Duodenal mucosa (tissue), 2 donors: ENCODE measurements at regions not wholly inside any gene's neighbourhood (a gene's known extent, or its start where the extent isn't known, plus 50 kb on each side); places are given as distances from the start of the nearest gene placed in this dataset.
"Not testable (repeated sequence)": the region's sequence is repeated elsewhere in the genome, so short reads cannot be mapped to it uniquely, and the experiment has no call there.

Experiments
- H3K27ac ChIP-seq: one replicate; pipeline ENCODE4 v1.7.0; 2013; ENCODE audit warnings: low read depth, low read length
- H3K27me3 ChIP-seq, 2 donors: one replicate each; pipeline ENCODE4 v1.7.0; 2013; ENCODE audit warnings: low read length in 2 of 2, control low read depth in 1 of 2; ENCODE audit not compliant: insufficient read depth in 2 of 2, control insufficient read depth in 1 of 2
- H3K36me3 ChIP-seq, 2 donors: one replicate each; pipeline ENCODE4 v1.7.0; 2013; ENCODE audit warnings: low read length in 2 of 2, control low read depth in 1 of 2; ENCODE audit not compliant: insufficient read depth in 2 of 2, control insufficient read depth in 1 of 2
- H3K4me1 ChIP-seq, 2 donors: one replicate each; pipeline ENCODE4 v1.7.0; 2013; ENCODE audit warnings: low read length in 2 of 2, control low read depth in 1 of 2; ENCODE audit not compliant: insufficient read depth in 2 of 2, control insufficient read depth in 1 of 2
- H3K4me3 ChIP-seq, 2 donors: one replicate each; pipeline ENCODE4 v1.7.0; 2013; ENCODE audit warnings: low read length in 2 of 2, low read depth in 1 of 2
- H3K9ac ChIP-seq, 2 donors: one replicate each; pipeline ENCODE4 v1.7.0; 2013; ENCODE audit warnings: low read length in 2 of 2, low read depth in 1 of 2
- H3K9me3 ChIP-seq, 2 donors: one replicate each; pipeline ENCODE4 v1.7.0; 2013; ENCODE audit warnings: low read length in 2 of 2, control low read depth in 1 of 2; ENCODE audit not compliant: control insufficient read depth in 1 of 2

DNA sequence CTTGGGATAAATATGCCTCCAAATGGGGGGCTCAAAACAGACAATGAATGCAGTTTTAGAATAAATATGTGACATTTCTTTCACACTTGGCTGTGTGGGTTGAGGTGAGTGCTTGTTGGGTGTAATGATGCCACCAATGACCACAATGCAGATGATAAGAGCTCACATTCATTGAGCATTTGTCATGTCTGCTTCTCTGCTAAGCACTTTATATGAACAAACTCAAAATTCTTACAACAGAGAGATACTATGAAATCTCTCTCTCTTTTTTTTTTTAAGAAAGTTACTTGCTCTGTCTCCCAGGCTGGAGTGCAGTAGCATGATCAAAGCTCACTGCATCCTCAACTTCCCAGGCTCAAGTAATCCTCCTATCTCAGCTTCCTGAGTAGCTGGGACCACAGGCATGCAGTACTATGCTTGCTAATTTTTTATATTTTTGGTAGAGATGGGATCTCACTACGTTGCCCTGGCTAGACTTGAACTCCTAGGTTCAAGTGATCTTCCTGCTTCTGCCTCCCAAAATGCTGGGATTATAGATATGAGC, 185.4 kb downstream of the JCAD start:
- no peak overlapping the region for H3K27ac ChIP-seq
- no peak overlapping the region for H3K4me3 ChIP-seq

DNA sequence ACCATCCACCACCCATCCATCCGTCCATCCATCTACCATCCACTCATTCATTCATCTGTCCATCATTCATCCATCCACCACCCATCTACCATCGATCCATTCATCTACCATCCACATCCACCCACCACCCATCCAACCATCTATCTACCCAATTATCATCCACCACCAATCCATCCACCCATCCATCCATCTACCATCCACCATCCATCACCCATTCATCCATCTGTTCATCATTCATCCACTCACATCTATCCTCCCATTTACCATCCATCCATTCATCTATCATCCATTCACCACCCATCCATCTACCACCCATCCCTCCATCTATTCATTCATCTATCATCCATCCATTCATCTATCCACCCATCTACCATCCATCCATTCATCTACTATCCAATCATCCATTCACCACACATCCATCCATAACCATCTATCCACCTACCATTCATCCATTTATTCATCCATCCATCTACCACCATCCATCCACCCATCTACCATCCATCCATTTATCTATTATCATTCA, 188.8 kb downstream of the JCAD start:
- H3K4me1 ChIP-seq: peaks cover 4 to 8% of the 10 kb centered on the region in 2 donors
- H3K4me3 ChIP-seq: no peak overlapping the region
- no peak overlapping the region for H3K9ac ChIP-seq
- no peak overlapping the region for H3K27ac ChIP-seq
- H3K36me3 ChIP-seq: no peaks in the 10 kb centered on the region
- H3K27me3 ChIP-seq: no peaks in the 10 kb centered on the region
- H3K9me3 ChIP-seq: no peaks in the 10 kb centered on the region

More for the DNA sequence above, 185.4 kb downstream of the JCAD start:
- Histone ChIP-seq H3K27me3 (no peaks in the 10 kb centered on the region), H3K9me3 (no peaks in the 10 kb centered on the region), H3K4me1 (no peaks in the 10 kb centered on the region), H3K36me3 (no peaks in the 10 kb centered on the region), H3K9ac (no peak overlapping the region)

DNA sequence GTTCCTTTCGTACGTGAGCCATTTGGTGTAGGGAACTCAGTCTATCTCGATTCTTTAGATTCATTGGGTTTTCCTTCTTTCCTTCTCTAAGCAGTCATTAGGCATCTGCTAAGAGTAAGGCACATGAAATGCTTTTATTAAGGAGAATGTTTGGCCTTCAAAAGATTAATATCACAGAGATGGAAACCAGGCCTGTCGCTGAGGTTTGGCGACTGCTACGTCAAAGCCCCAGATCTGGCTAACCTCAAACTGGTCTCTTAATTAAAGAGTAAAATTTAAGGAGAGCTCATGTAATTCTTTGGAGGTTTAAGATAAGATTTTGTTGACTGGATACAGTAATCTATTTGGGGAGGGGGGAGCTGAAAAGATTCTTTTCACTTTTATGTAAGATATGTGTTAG, 189.8 kb downstream of the JCAD start:
- Histone ChIP-seq H3K27me3 (no peaks in the 10 kb centered on the region), H3K9ac (no peak overlapping the region), H3K27ac (no peak overlapping the region), H3K9me3 (no peaks in the 10 kb centered on the region), H3K4me3 (no peak overlapping the region), H3K4me1 (peaks cover 4 to 9% of the 10 kb centered on the region in 2 donors), H3K36me3 (no peaks in the 10 kb centered on the region)

DNA sequence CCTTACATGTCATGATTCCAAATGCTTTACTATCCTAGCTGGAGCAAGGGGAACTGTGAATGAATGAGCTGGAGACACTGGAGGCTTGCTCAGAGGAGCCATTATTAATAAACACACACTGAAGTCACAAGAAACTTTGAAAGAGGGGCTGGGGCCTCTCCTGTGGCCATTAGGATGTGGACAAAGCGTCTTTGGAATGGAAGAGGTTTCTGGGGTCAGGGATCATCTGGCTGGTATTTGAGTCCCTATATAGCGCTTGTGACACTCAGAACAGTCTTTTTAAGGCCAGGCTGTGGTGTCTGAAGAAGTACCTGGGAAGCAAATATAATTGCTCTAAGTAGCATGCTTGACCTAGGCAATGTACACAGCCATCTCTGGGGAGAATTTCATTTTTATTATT, 193.0 kb downstream of the JCAD start:
- no peak overlapping the region for H3K9ac ChIP-seq
- no peaks in the 10 kb centered on the region for H3K9me3 ChIP-seq
- no peak overlapping the region for H3K4me3 ChIP-seq
- H3K4me1 ChIP-seq: peaks cover 9 to 19% of the 10 kb centered on the region in 2 donors
- no peak overlapping the region for H3K27ac ChIP-seq
- H3K36me3 ChIP-seq: no peaks in the 10 kb centered on the region
- no peaks in the 10 kb centered on the region for H3K27me3 ChIP-seq

DNA sequence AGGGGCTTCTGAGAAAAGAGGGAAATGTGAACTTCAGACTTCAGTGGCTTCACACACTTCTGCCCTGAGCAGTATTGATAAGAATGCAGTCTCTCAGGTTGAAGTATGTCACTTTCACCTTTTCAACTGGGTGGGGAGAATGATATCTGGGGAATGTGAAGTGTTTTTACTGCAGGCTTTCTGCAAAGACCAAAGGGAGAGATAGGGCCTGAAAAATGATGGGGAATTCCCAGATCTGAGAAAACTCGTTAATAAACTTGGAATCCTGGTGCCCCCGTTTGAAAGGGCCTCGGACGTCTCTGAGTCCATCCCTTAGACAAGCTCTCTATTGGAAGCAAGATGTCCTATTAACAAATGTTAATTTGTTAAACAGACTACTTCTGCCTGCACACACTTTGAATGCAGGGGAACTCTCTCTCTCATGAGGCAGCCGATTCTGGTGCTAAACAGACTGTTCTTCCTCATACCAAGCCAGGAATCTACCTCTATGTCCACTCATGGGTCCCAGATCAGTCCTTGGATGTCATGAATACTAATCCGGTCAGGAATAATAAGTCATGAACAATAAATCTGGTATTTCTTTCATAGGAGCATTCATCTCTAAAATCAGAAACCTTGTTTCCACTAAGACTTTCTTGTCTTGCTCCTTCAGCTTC, 193.6 kb downstream of the JCAD start:
- H3K27ac ChIP-seq: no peak overlapping the region
- H3K9ac ChIP-seq: no peak overlapping the region
- no peaks in the 10 kb centered on the region for H3K36me3 ChIP-seq
- no peaks in the 10 kb centered on the region for H3K27me3 ChIP-seq
- H3K9me3 ChIP-seq: no peaks in the 10 kb centered on the region
- peaks cover 9 to 19% of the 10 kb centered on the region in 2 donors for H3K4me1 ChIP-seq
- no peak overlapping the region for H3K4me3 ChIP-seq

DNA sequence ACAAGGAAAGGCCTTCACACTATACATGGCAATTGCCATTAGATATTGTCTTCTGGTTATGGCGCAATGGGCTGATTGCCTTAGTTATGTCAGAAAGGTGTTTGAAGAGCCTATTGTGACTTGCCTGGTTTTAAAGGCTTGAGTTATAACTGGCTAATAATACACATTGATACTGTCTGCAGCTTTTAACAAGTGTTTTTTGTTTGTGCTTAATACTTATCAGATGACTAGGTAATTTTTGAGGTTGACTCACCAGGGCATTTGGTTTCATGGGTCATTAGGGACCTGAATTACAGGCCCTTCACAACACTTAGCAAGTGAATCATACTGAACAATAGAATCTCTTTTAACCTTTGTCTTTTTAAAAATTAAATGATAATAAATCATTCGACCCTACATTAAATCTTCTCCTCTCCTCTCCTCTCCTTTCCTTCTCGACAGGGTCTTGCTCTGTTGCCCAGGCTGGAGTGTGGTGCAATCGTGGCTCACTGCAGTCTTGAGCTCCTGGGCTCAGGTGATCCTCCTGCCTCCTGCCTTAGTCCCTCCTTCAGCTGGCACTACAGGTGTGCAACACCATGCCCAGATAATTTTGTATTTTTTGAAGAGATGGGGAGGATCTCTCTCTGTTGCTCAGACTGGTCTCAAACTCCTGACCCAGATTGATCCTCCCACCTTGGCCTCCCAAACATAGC, 196.3 kb downstream of the JCAD start:
- H3K27me3 ChIP-seq: no peaks in the 10 kb centered on the region
- H3K36me3 ChIP-seq: no peaks in the 10 kb centered on the region
- no peak overlapping the region for H3K4me3 ChIP-seq
- H3K4me1 ChIP-seq: peaks cover 9 to 19% of the 10 kb centered on the region in 2 donors
- H3K9ac ChIP-seq: no peak overlapping the region
- H3K9me3 ChIP-seq: no peaks in the 10 kb centered on the region
- H3K27ac ChIP-seq: no peak overlapping the region

DNA sequence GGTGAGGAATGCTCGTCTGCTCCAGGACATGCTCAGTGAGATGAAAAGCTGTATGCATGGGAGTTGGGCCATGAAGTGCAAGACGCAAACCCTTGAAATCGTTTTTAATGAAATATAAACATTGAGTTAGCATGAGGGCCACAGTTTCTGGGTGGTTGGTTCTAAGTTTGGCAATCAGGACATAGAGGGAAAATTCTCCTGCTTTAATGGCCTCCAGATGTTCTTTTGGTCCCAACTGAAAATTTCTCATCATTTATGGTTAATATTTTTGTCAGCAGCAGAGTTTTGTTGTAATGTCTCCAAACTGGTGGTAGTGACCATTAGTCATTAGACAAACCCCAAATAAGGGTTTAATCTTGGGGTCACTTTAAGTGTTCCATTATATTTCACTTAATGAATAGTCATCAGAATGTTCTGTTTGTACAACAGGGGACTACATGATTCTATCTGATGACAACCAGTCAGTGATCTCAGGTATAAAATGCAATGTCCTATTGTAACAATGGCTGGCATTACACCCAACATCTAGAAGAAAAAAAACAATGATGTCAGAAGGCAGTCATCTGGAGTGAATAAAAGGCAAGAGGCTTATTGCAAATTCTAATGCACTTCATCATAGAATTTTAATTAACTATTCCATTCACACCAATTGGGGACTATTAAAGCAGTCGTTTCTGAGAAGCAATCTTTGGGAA, 197.4 kb downstream of the JCAD start:
- no peaks in the 10 kb centered on the region for H3K27me3 ChIP-seq
- H3K36me3 ChIP-seq: no peaks in the 10 kb centered on the region
- H3K9me3 ChIP-seq: no peaks in the 10 kb centered on the region
- H3K4me3 ChIP-seq: no peak overlapping the region
- H3K4me1 ChIP-seq: peaks cover 9 to 19% of the 10 kb centered on the region in 2 donors
- H3K27ac ChIP-seq: no peak overlapping the region
- no peak overlapping the region for H3K9ac ChIP-seq

DNA sequence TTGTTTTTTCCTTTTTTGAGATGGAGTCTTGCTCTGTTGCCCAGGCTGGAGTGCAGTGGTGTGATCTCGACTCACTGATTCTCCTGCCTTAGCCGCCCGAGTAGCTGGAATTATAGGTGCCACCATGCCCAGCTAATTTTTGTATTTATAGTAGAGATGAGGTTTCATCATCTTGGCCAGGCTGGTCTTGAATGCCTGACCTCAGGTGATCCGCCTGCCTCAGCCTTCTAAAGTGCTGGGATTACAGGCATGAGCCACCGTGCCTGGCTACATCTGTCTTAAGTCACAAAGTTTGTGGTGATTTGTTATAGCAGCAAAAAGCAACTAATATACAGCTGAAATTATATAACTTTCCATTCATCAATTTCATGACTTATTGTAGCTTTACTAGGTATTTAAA, 198.2 kb downstream of the JCAD start:
- H3K36me3 ChIP-seq, H3K27me3 ChIP-seq, H3K9me3 ChIP-seq, H3K4me3 ChIP-seq, H3K9ac ChIP-seq, H3K27ac ChIP-seq: not testable (repeated sequence)
- peaks cover 9 to 17% of the 10 kb centered on the region in 2 donors for H3K4me1 ChIP-seq

DNA sequence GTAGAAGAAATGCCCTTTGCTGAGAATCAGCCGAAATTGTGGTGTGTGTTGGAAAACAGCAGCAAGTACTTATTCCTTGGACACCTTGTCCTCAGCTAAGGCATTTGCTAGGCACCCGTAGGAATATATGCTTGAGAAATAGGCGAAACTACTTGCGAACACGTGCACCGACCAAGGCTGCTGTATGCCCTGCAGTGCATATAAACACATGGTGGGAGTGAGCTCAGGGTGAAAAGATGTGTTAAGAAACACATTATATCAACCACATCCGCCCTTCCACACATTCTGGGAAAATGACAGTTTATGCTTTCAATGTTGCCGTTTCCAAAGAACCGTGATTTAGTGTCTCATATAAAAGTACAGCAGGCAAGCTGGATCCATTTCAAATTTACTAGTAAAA, 199.2 kb downstream of the JCAD start:
- H3K9me3 ChIP-seq: no peaks in the 10 kb centered on the region
- H3K27me3 ChIP-seq: no peaks in the 10 kb centered on the region
- peaks cover 4 to 10% of the 10 kb centered on the region in 2 donors for H3K4me1 ChIP-seq
- no peak overlapping the region for H3K27ac ChIP-seq
- no peak overlapping the region for H3K9ac ChIP-seq
- H3K4me3 ChIP-seq: no peak overlapping the region
- no peaks in the 10 kb centered on the region for H3K36me3 ChIP-seq
